ENCODE measurements at regions not wholly inside any gene's neighbourhood (a gene's known extent, or its start where the extent isn't known, plus 50 kb on each side); places are given as distances from the start of the nearest gene placed in this dataset.

GRCh38 chr13:67990868-67991267 lies 760.7 kb upstream of the PCDH9 start:
- Mint-ChIP-seq H3K4me3 (no peak overlapping the region), H3K27ac (no peak overlapping the region), H3K9me3 (no peaks in the 10 kb centered on the region), H3K27me3 (ENCODE audit: low read depth) (no peaks in the 10 kb centered on the region), H3K4me1 (no peaks in the 10 kb centered on the region), H3K36me3 (ENCODE audit: low read depth) (no peaks in the 10 kb centered on the region)
- no peak for TF ChIP-seq CTCF (IDR thresholded peaks at IDR 0.05; ENCODE audit: unreplicated experiment in 3 of 3)

- H3K36me3 Mint-ChIP-seq (ENCODE audit: low read depth): no peaks in the 10 kb centered on the region
- no peak for TF ChIP-seq CTCF (IDR thresholded peaks at IDR 0.05; ENCODE audit: unreplicated experiment in 3 of 3)
- no peaks in the 10 kb centered on the region for H3K4me1 Mint-ChIP-seq
- H3K27me3 Mint-ChIP-seq (ENCODE audit: low read depth): no peaks in the 10 kb centered on the region
- H3K4me3 Mint-ChIP-seq: no peak overlapping the region
- H3K27ac Mint-ChIP-seq: no peak overlapping the region
- H3K9me3 Mint-ChIP-seq: no peaks in the 10 kb centered on the region
These were observed 756.1 kb upstream of the PCDH9 start for GRCh38 chr13:67986234-67986633.

GRCh38 chr13:67977066-67977465 lies 746.9 kb upstream of the PCDH9 start:
- Mint-ChIP-seq H3K36me3 (ENCODE audit: low read depth) (no peaks in the 10 kb centered on the region), H3K4me3 (no peak overlapping the region), H3K4me1 (no peaks in the 10 kb centered on the region), H3K9me3 (no peaks in the 10 kb centered on the region), H3K27ac (no peak overlapping the region), H3K27me3 (ENCODE audit: low read depth) (no peaks in the 10 kb centered on the region)
- no peak for TF ChIP-seq CTCF (IDR thresholded peaks at IDR 0.05; ENCODE audit: unreplicated experiment in 3 of 3)

- Mint-ChIP-seq H3K27me3 (ENCODE audit: low read depth) (no peaks in the 10 kb centered on the region), H3K9me3 (no peaks in the 10 kb centered on the region), H3K4me1 (no peaks in the 10 kb centered on the region), H3K27ac (no peak overlapping the region), H3K4me3 (no peak overlapping the region), H3K36me3 (ENCODE audit: low read depth) (no peaks in the 10 kb centered on the region)
- no peak for TF ChIP-seq CTCF (IDR thresholded peaks at IDR 0.05; ENCODE audit: unreplicated experiment in 3 of 3)
These were observed 741.2 kb upstream of the PCDH9 start for GRCh38 chr13:67971291-67971690.

GRCh38 chr13:67967031-67967430 lies 736.9 kb upstream of the PCDH9 start:
- no peaks in the 10 kb centered on the region for H3K9me3 Mint-ChIP-seq
- no peaks in the 10 kb centered on the region for H3K36me3 Mint-ChIP-seq (ENCODE audit: low read depth)
- H3K4me3 Mint-ChIP-seq: no peak overlapping the region
- peaks cover 5% of the 10 kb centered on the region for H3K4me1 Mint-ChIP-seq
- no peak for TF ChIP-seq CTCF (IDR thresholded peaks at IDR 0.05; ENCODE audit: unreplicated experiment in 3 of 3)
- H3K27ac Mint-ChIP-seq: no peak overlapping the region
- no peaks in the 10 kb centered on the region for H3K27me3 Mint-ChIP-seq (ENCODE audit: low read depth)

GRCh38 chr13:67966065-67966464 lies 735.9 kb upstream of the PCDH9 start:
- no peak overlapping the region for H3K4me3 Mint-ChIP-seq
- no peaks in the 10 kb centered on the region for H3K27me3 Mint-ChIP-seq (ENCODE audit: low read depth)
- H3K27ac Mint-ChIP-seq: no peak overlapping the region
- peaks cover 5% of the 10 kb centered on the region for H3K4me1 Mint-ChIP-seq
- H3K9me3 Mint-ChIP-seq: no peaks in the 10 kb centered on the region
- TF ChIP-seq CTCF (IDR thresholded peaks at IDR 0.05; ENCODE audit: unreplicated experiment in 3 of 3): no peak
- H3K36me3 Mint-ChIP-seq (ENCODE audit: low read depth): no peaks in the 10 kb centered on the region

Data from nephron (organoid).